ENCODE measurements at regions not wholly inside any gene's neighbourhood (a gene's known extent, or its start where the extent isn't known, plus 50 kb on each side); places are given as distances from the start of the nearest gene placed in this dataset.

- no peak for TF ChIP-seq CREB1 (IDR thresholded peaks at IDR 0.05)
- no peak for TF ChIP-seq CREB1 (CRISPR knock-in tag; IDR thresholded peaks at IDR 0.05)
- no peak for TF ChIP-seq RB1 (IDR thresholded peaks at IDR 0.05; ENCODE audit: low read depth)
- no peak for TF ChIP-seq HBP1 (CRISPR knock-in tag; IDR thresholded peaks at IDR 0.05)
- TF ChIP-seq HCFC1 (IDR thresholded peaks at IDR 0.05; ENCODE audit: low read depth, low read length): no peak
- no peak for TF ChIP-seq SAFB (IDR thresholded peaks at IDR 0.05; ENCODE audit: borderline replicate concordance, low read depth, low read length)
- no peak for TF ChIP-seq ZFP36 (IDR thresholded peaks at IDR 0.05; ENCODE audit: low read depth, low read length, partially characterized antibody)
Observed at GRCh38 chr5:88142886-88143692, 125.6 kb downstream of the TMEM161B start.

All from K562 (cell line).